HG03571 (cell line): ENCODE measurements at regions not wholly inside any gene's neighbourhood (a gene's known extent, or its start where the extent isn't known, plus 50 kb on each side); places are given as distances from the start of the nearest gene placed in this dataset.
"Not testable (repeated sequence)": the region's sequence is repeated elsewhere in the genome, so short reads cannot be mapped to it uniquely, and the experiment has no call there.

ENCODE experiments used
- ATAC-seq: cut with Tn5 transposase; IDR thresholded peaks from one replicate; pipeline ENCODE4 v1.9.1; 2021; ENCODE audit not compliant: unreplicated experiment

GRCh38 chr7:34207810-34208209 is 302.5 kb downstream of the BMPER start:
- no peak for ATAC-seq

- no peak for ATAC-seq
Observed at GRCh38 chr7:34208878-34209621, 303.7 kb downstream of the BMPER start.

GRCh38 chr7:34211018-34211417 is 305.7 kb downstream of the BMPER start:
- ATAC-seq = no peak

DNA sequence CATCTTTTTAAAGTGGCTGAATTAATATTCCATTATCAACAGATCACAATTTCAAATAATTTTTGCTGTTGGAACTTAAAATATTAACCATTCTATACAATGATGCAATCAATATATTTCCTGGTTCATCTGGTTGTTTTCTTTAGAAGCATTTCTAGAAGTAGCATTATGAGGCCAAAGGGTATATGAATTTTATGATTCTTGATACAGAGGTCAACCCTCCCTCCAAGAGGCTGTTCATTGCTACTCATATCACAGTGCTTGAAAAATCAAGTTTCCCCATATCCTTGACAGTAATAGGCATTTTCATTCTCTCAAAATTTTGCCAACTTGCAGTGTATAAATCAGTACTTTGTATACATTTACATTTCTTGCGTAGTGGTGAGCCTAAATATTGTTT is 312.6 kb downstream of the BMPER start:
- ATAC-seq = no peak

GRCh38 chr7:34219153-34219718 is 313.9 kb downstream of the BMPER start:
- ATAC-seq = no peak

DNA sequence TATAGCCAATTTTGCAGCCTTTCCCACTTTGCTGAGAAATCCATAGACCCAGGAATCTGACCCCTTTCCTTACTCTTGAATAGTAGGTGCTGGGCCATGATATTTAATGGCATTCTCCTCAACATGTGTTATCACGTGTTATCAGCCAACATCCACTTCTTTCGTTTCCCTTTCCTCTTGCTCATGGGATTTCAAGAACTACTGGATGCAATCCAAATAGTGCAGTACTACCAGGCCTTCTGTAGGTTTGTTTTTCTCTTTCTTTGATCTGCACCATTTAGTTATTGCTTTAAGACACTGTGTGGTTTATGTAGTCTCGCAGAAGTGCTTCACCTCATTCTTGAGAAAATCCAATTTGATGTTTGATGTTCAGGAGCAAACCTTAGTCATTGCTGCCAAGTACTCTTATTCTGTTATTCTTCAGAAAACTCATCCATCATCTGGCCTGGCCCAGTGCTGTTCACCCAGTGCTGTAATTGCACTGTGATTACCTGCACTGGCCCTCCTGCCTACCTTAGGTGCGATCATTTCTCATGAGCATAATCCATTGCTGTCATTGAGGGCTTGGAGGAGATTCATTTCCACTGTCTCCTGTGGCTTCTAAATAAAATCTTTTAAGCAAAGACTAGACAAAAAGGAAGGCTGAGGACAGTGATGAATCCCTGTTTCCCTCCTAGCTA is 315.3 kb downstream of the BMPER start:
- ATAC-seq = no peak

DNA sequence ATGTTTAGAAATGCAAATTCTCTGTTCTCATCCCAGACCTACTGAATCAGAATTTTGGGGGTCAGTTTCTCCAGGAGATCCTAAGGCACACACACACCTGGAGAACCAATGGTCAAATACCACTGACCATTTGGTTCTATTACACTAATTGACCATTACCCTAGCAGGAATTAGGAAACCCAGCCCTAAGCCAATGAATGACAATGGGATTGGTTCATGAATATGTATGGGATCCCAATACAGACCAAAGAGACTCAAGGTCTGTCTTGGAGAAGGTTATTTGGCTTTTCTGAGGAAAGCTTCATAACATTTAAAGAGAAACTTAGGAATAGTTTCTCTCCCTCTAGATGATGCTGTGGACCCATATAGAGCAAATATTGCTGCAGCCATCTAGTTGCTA is 317.0 kb downstream of the BMPER start:
- ATAC-seq = no peak

- no peak for ATAC-seq
Observed at GRCh38 chr7:34222722-34223121, 317.4 kb downstream of the BMPER start.

GRCh38 chr7:34224281-34224680 is 318.9 kb downstream of the BMPER start:
- ATAC-seq = no peak

- ATAC-seq = no peak
Observed at GRCh38 chr7:34225193-34225592, 319.9 kb downstream of the BMPER start.

GRCh38 chr7:34227525-34227924 is 322.2 kb downstream of the BMPER start:
- ATAC-seq = no peak

GRCh38 chr7:34235101-34235500 is 329.8 kb downstream of the BMPER start:
- ATAC-seq = not testable (repeated sequence)

DNA sequence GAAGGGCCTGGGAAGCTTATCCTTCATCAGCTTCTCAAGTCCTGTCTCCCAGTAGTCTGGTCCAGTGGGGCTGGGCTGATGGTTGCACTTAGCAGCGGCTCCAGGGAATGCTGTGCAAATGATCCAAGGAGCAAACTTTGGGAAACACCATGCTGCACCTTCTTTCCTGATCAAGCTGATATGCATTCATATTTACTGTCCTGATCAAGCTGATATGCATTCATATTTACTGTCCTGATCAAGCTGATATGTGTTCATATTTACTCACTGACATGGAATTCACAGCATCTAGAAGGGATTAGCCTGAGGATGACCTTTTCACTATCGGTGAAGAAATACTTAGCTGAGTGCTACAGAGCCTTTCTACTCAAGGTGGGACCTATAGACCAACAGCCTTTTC is 330.7 kb downstream of the BMPER start:
- no peak for ATAC-seq

DNA sequence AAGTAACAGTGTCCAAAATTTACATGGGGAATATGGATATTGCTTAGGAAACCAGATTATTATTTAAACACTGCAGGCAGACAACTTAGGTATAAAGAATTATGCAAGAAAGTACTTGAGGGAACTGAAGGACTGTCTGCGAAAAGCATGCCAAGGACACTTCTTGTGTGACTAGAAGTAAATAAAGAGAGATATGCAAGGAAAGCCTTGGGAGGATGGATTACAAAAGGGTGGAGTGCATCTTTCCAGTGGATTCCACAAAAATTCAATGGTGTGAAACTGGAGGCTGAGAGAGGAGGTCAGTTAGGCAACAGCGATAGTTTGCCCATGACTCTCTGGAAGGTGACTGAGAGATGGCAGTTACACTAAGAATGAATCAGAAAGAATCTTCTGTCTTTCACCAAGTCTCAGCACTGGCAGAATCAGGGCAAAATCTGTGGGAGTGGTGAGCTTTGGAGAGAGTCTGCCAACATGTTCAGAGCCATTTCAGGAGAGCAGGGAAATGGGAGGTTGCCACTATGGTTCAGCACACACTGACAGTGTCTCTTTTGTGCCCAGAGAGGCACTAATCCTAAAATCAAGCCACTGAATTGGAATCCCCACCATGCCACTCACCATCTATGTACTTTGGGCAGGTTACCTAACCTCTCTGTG is 331.6 kb downstream of the BMPER start:
- ATAC-seq = no peak

GRCh38 chr7:34237493-34237849 is 332.1 kb downstream of the BMPER start:
- no peak for ATAC-seq

DNA sequence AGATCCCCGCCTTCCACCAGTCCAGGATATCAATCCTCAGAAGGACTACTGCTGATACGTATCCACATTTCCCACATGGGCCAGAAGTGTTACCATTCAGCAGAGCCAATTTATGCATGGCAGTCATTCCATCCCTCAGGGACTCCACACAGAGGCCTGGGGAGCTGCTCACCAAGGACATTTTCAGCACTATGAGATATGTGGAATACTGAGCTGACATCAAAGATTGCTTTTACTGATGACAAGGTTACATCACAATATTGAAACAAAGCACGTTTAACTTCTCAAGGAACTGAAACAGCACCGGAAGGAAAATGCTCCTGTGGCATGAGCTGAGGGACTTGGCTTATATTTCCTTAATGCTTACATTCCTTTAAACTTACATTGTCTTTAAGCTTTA is 335.1 kb downstream of the BMPER start:
- ATAC-seq = no peak

DNA sequence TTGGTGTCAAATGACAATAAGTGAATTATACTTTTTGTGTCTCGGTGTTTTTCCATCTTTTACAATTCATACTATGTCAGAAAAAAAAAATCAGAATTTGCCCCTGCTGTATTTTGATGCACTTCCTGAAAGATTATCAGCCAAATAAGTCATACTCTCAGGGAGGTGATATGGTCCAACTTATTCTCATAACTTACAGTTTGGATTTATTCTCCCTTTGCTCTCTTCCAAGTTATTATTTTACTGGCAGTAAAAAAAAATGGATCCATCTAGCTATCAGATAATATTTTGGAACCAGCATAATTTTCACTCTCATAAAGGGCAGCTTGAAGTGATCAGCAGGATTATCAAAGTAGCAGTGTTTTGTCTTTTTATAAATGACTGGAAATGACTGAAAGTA is 337.1 kb downstream of the BMPER start:
- ATAC-seq = no peak

DNA sequence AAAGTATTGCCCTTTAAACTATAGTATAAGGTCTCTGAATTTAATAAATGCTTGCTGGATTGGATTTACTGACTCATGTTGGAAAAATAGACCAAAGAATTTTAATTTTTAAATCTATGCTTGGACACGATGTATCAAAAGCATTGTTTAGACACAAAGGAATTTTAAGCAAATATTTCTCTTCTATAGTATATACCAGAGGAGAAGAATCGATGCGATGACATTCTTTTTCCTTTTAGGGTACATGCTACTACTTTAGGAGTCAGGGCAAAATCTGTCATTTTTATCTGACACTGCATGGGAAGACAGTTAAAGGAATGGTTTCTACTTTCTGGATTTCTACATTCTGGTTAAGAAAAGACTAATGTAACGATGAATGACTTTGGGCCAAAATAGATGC is 339.9 kb downstream of the BMPER start:
- ATAC-seq = no peak

DNA sequence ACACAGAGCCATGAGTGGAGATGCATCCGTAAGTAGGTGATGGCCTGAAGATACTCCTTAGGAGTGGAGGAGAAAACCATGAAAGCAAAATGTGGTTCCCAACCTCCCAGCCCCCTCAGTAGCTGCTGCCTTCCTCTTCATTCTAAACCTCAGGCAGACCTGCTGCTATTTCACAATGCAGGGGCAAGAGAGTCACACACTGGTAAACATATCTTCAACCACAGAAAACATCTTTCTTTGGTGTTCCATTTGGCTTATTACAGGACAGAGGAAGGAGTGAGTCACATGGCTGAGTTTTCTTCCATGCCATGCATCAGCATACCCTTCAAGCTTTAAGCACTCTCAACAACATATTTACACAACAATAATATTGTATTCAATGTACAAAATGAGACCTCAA is 342.1 kb downstream of the BMPER start:
- ATAC-seq = no peak

GRCh38 chr7:34249192-34249591 is 343.9 kb downstream of the BMPER start:
- ATAC-seq = no peak

DNA sequence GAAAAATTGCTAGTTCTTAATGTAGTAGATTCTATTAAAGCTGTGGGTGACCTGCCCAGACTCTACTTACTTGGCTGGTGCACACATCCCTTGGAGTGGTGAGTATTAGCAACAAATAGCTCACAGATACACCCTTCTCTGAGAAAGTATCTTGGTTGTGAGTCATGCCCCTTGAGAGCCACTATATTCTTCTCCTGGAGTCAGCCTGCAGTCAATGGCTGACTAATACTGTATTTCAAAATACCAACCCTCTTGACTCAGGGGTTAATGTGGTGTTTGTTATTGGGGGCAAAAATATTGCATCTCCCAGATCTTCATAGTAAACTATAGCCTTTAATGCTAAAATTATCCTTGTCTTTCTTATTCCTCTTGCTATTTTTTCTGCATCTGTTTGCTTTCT is 354.9 kb downstream of the BMPER start:
- no peak for ATAC-seq

DNA sequence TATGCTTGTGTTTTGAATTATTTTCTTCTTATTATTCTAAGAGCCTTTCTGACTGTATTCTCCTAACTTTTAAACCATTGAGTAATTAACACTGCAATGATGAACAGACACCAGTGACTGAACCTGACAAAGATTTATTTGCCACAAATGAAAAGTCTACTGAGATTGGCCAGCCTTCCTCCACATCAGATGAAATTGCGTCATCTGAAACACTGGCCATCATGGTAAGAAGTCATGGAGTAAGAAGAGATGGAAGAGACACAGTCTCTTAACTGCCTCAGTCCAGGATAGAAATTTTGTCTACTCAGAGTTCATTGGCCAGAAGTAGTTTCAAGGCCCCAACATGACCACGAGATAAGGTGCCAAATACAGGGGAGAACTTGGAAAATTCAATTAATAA is 357.8 kb downstream of the BMPER start:
- no peak for ATAC-seq
